Activated CD8-positive, alpha-beta T cell treated with anti-CD3 and anti-CD28 coated beads for 36 hours (primary cell): ENCODE measurements at regions not wholly inside any gene's neighbourhood (a gene's known extent, or its start where the extent isn't known, plus 50 kb on each side); places are given as distances from the start of the nearest gene placed in this dataset.

ENCODE experiments used
- ATAC-seq: fragments of 200-7000 bp; cut with Tn5 transposase; one replicate; pipeline ENCODE4 v1.10.0; 2021; ENCODE audit warnings: mild to moderate bottlenecking, moderate library complexity
- CTCF ChIA-PET: fragments of 350-600 bp; sonication (Branson Sonifier 250); formaldehyde crosslinking; loops from one replicate; lab custom pipeline; 2021; ENCODE audit warnings: antibody characterized with exemption; lab: Charles Lee
- POLR2A ChIA-PET: fragments of 350-600 bp; sonication (Branson Sonifier 250); formaldehyde crosslinking; loops from one replicate; lab custom pipeline; 2021; ENCODE audit warnings: antibody characterized with exemption; lab: Charles Lee
- DNase-seq: peaks from one replicate; pipeline ENCODE4 v3.0.0-alpha.2; 2020
- H3K27ac Mint-ChIP-seq: one replicate; pipeline ENCODE4 v1.8.0; 2021; ENCODE audit warnings: mild to moderate bottlenecking, mixed read lengths
- H3K27me3 Mint-ChIP-seq: one replicate; pipeline ENCODE4 v1.8.0; 2021; ENCODE audit warnings: mixed read lengths
- H3K36me3 Mint-ChIP-seq: one replicate; pipeline ENCODE4 v1.8.0; 2021; ENCODE audit warnings: low read depth, mixed read lengths
- H3K4me1 Mint-ChIP-seq: one replicate; pipeline ENCODE4 v1.8.0; 2021; ENCODE audit warnings: low read depth, mixed read lengths
- H3K4me3 Mint-ChIP-seq: one replicate; pipeline ENCODE4 v1.8.0; 2021; ENCODE audit warnings: mild to moderate bottlenecking, moderate library complexity, mixed read lengths
- H3K9me3 Mint-ChIP-seq: one replicate; pipeline ENCODE4 v1.8.0; 2021; ENCODE audit warnings: mixed read lengths
- CTCF ChIP-seq: fragments of 200-600 bp; IDR thresholded peaks from one replicate; pipeline ENCODE4 v1.8.0; 2022; ENCODE audit warnings: antibody characterized with exemption, mild to moderate bottlenecking
- intact Hi-C: fragments of 100-400 bp; cut with micrococcal nuclease; formaldehyde crosslinking; loops from one replicate; pipeline ENCODE4 v1.10.0; 2022

- DNase-seq (no peak), ATAC-seq (no peak)
- Mint-ChIP-seq H3K36me3 (no peaks in the 10 kb centered on the region), H3K27ac (no peak overlapping the region), H3K4me3 (no peak overlapping the region), H3K4me1 (no peaks in the 10 kb centered on the region), H3K9me3 (no peaks in the 10 kb centered on the region), H3K27me3 (peaks cover 8% of the 10 kb centered on the region)
- POLR2A ChIA-PET: no interaction called here
- TF ChIP-seq CTCF: no peak
- intact Hi-C loops: no loop called here
- CTCF ChIA-PET: interaction anchor here (1.1 kb wide), 1 partner anchor 10 kb away, joined by 4 read pairs; no protein-coding TSS in a partner anchor
Measured at GRCh38 chr21:14753069-14753465, 207.0 kb upstream of the SAMSN1 start.

- Mint-ChIP-seq H3K36me3 (no peaks in the 10 kb centered on the region), H3K4me1 (no peaks in the 10 kb centered on the region), H3K9me3 (no peaks in the 10 kb centered on the region), H3K27me3 (peaks cover 8% of the 10 kb centered on the region), H3K4me3 (no peak overlapping the region), H3K27ac (no peak overlapping the region)
- intact Hi-C loops: no loop called here
- DNase-seq (no peak), ATAC-seq (no peak)
- ChIA-PET CTCF (interaction anchor here (1.0 kb wide), 1 partner anchor 14 kb away, joined by 3 read pairs; no protein-coding TSS in a partner anchor), POLR2A (no interaction called here)
- TF ChIP-seq CTCF: no peak
Measured at GRCh38 chr21:14752345-14752909, 206.3 kb upstream of the SAMSN1 start.

GRCh38 chr21:14751602-14752344 is 205.7 kb upstream of the SAMSN1 start:
- ChIA-PET CTCF (interaction anchor here (1.0 kb wide), 1 partner anchor 14 kb away, joined by 3 read pairs; no protein-coding TSS in a partner anchor), POLR2A (no interaction called here)
- DNase-seq (no peak), ATAC-seq (no peak)
- Mint-ChIP-seq H3K4me1 (no peaks in the 10 kb centered on the region), H3K9me3 (no peaks in the 10 kb centered on the region), H3K27me3 (peaks cover 8% of the 10 kb centered on the region), H3K27ac (no peak overlapping the region), H3K4me3 (no peak overlapping the region), H3K36me3 (no peaks in the 10 kb centered on the region)
- intact Hi-C loops: no loop called here
- TF ChIP-seq CTCF: no peak

GRCh38 chr21:14751011-14751410 is 204.9 kb upstream of the SAMSN1 start:
- Mint-ChIP-seq H3K4me3 (no peak overlapping the region), H3K9me3 (no peaks in the 10 kb centered on the region), H3K36me3 (no peaks in the 10 kb centered on the region), H3K27ac (no peak overlapping the region), H3K27me3 (peaks cover 8% of the 10 kb centered on the region), H3K4me1 (no peaks in the 10 kb centered on the region)
- POLR2A ChIA-PET: no interaction called here
- no peak for TF ChIP-seq CTCF
- intact Hi-C loops: no loop called here
- DNase-seq (no peak), ATAC-seq (no peak)
- CTCF ChIA-PET: no interaction called here

GRCh38 chr21:14750041-14750440 is 203.9 kb upstream of the SAMSN1 start:
- ChIA-PET CTCF (no interaction called here), POLR2A (no interaction called here)
- Mint-ChIP-seq H3K27me3 (peaks cover 8% of the 10 kb centered on the region), H3K36me3 (no peaks in the 10 kb centered on the region), H3K27ac (no peak overlapping the region), H3K9me3 (no peaks in the 10 kb centered on the region), H3K4me1 (no peaks in the 10 kb centered on the region), H3K4me3 (no peak overlapping the region)
- TF ChIP-seq CTCF: no peak
- intact Hi-C loops: no loop called here
- no peak for DNase-seq
- ATAC-seq: no peak
